Uterus (tissue), 2 donors: ENCODE measurements at regions not wholly inside any gene's neighbourhood (a gene's known extent, or its start where the extent isn't known, plus 50 kb on each side); places are given as distances from the start of the nearest gene placed in this dataset.

Source experiments
- POLR2A ChIP-seq, 2 donors: fragments of 450-650 bp; IDR thresholded peaks; one replicate each; pipeline ENCODE4 v1.6.1; 2016; ENCODE audit warnings: antibody characterized with exemption in 2 of 2, mild to moderate bottlenecking in 1 of 2, moderate library complexity in 1 of 2
- TF ChIP-seq, protein P1 (sequence below), 4 experiments: fragments of 200-600 bp in 2 of 4; fragments of 450-650 bp in 2 of 4; sonication (generic) in 2 of 4; IDR thresholded peaks; one replicate each; pipeline ENCODE4 v1.5.1; 2016 to 2019; ENCODE audit warnings: antibody characterized with exemption in 4 of 4, mild to moderate bottlenecking in 2 of 4, moderate library complexity in 1 of 4

GRCh38 chr13:84399320-84400085, 517.2 kb upstream of the SLITRK1 start:
- TF ChIP-seq, protein P1, sequence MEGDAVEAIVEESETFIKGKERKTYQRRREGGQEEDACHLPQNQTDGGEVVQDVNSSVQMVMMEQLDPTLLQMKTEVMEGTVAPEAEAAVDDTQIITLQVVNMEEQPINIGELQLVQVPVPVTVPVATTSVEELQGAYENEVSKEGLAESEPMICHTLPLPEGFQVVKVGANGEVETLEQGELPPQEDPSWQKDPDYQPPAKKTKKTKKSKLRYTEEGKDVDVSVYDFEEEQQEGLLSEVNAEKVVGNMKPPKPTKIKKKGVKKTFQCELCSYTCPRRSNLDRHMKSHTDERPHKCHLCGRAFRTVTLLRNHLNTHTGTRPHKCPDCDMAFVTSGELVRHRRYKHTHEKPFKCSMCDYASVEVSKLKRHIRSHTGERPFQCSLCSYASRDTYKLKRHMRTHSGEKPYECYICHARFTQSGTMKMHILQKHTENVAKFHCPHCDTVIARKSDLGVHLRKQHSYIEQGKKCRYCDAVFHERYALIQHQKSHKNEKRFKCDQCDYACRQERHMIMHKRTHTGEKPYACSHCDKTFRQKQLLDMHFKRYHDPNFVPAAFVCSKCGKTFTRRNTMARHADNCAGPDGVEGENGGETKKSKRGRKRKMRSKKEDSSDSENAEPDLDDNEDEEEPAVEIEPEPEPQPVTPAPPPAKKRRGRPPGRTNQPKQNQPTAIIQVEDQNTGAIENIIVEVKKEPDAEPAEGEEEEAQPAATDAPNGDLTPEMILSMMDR (IDR thresholded peaks at IDR 0.05), result no peak
- TF ChIP-seq POLR2A (IDR thresholded peaks at IDR 0.05), result no peak
